ENCODE measurements at regions not wholly inside any gene's neighbourhood (a gene's known extent, or its start where the extent isn't known, plus 50 kb on each side); places are given as distances from the start of the nearest gene placed in this dataset.

DNA sequence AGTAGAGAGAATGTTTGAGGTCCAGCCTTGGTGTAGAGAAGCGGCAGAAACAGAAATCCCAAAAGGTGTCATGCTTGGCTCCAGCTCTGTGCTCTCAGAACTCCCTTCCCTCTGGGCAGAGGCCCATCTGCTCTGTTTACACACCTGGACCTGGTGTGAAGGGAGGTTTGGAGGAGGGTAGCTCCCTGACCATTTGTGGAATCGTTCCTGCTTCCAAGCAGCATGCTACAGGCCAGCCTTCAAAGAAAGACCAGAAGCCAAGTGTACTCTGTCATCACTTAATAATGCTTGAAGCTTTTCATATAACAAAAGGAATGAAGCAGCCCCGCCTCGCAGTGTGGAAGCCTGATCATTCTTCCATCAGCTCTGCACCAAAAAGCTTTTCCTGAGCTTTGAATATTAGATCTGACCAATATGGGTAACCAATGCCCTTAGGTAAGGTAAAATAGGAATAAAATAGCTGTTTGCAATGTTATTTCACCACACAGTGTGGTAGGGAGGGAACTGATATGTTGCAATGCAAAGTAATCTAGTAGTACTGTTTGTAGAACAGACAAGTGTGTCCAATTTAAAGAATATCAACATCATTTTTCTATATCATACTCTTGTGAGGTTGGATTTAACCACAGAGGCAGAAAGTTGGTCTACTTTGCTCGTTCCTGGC lies 63.3 kb downstream of the ZIC5 start:
- ChIA-PET POLR2A (interaction anchor here (0.5 kb wide), 1 partner anchor 13 kb away, joined by 3 read pairs; no protein-coding TSS in a partner anchor), CTCF (interaction anchor here (1.3 kb wide), 1 partner anchor 8 kb away, joined by 6 read pairs; no protein-coding TSS in a partner anchor)
- H3K27me3 Mint-ChIP-seq: peaks cover 44% of the 10 kb centered on the region
- H3K36me3 Mint-ChIP-seq (ENCODE audit: low read depth): no peaks in the 10 kb centered on the region
- H3K4me1 Mint-ChIP-seq: no peaks in the 10 kb centered on the region
- ATAC-seq (ENCODE audit: low read depth) (no peak), DNase-seq (no peak)
- TF ChIP-seq, protein P1, sequence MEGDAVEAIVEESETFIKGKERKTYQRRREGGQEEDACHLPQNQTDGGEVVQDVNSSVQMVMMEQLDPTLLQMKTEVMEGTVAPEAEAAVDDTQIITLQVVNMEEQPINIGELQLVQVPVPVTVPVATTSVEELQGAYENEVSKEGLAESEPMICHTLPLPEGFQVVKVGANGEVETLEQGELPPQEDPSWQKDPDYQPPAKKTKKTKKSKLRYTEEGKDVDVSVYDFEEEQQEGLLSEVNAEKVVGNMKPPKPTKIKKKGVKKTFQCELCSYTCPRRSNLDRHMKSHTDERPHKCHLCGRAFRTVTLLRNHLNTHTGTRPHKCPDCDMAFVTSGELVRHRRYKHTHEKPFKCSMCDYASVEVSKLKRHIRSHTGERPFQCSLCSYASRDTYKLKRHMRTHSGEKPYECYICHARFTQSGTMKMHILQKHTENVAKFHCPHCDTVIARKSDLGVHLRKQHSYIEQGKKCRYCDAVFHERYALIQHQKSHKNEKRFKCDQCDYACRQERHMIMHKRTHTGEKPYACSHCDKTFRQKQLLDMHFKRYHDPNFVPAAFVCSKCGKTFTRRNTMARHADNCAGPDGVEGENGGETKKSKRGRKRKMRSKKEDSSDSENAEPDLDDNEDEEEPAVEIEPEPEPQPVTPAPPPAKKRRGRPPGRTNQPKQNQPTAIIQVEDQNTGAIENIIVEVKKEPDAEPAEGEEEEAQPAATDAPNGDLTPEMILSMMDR (IDR thresholded peaks at IDR 0.05): no peak
- intact Hi-C loops (cut with micrococcal nuclease): no loop called here
- H3K9me3 Mint-ChIP-seq: no peaks in the 10 kb centered on the region
- no peak overlapping the region for H3K4me3 Mint-ChIP-seq
- H3K27ac Mint-ChIP-seq: no peak overlapping the region

DNA sequence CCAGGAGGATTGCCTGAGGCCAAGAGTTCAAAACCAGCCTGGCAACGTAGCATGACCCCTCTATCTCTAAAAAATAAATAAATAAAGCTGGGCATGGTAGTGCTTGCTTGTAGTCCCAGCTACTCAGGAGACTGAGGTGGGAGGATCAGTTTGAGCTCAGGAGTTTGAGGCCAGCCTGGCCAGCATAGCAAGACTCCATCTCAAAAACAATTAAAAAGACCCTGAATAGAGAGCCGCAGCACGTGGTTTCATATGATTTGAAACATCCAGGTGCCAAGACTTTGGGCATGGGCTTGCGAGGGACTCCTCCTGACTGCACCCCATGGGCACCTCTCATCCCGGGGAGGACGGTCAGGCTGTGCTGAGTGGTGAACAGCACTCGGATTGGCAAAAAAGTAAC lies 63.9 kb downstream of the ZIC5 start:
- H3K27me3 Mint-ChIP-seq: peaks cover 45% of the 10 kb centered on the region
- intact Hi-C loops (cut with micrococcal nuclease): no loop called here

DNA sequence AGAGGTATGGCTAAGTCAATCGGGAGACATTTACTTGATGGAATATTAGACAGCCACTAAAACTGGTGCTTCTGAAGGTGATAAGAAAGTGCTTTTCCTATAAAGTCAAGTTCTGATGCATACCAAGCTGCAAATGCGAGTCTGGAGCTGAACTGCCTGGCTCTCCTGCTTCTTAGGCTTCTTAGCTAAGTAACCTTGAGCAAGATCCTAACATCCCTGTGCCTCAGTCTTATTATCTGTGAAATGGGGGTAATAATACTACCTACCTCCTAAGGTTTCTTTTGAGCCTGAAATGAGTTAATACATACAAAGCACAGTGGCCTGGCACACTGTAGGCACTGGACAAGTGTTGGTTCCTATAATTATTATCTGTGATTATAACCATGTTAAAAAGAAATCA lies 64.5 kb downstream of the ZIC5 start:
- no peak for DNase-seq
- no peaks in the 10 kb centered on the region for H3K36me3 Mint-ChIP-seq (ENCODE audit: low read depth)
- H3K4me3 Mint-ChIP-seq: no peak overlapping the region
- H3K4me1 Mint-ChIP-seq: no peaks in the 10 kb centered on the region
- no peak for ATAC-seq (ENCODE audit: low read depth)
- intact Hi-C loops (cut with micrococcal nuclease): no loop called here
- H3K27ac Mint-ChIP-seq: no peak overlapping the region
- no peaks in the 10 kb centered on the region for H3K9me3 Mint-ChIP-seq
- TF ChIP-seq, protein P1 (IDR thresholded peaks at IDR 0.05): no peak
- POLR2A ChIA-PET: no interaction called here
- CTCF ChIA-PET: no interaction called here
- H3K27me3 Mint-ChIP-seq: peaks cover 45% of the 10 kb centered on the region

More for the DNA sequence above, 63.9 kb downstream of the ZIC5 start:
- Mint-ChIP-seq H3K4me1 (no peaks in the 10 kb centered on the region), H3K36me3 (ENCODE audit: low read depth) (no peaks in the 10 kb centered on the region), H3K27ac (no peak overlapping the region), H3K9me3 (no peaks in the 10 kb centered on the region), H3K4me3 (no peak overlapping the region)
- no peak for DNase-seq
- ATAC-seq (ENCODE audit: low read depth): no peak
- CTCF ChIA-PET: interaction anchor here (1.3 kb wide), 1 partner anchor 9 kb away, joined by 6 read pairs; no protein-coding TSS in a partner anchor
- TF ChIP-seq, protein P1 (IDR thresholded peaks at IDR 0.05): no peak
- POLR2A ChIA-PET: interaction anchor here (0.5 kb wide), 1 partner anchor 12 kb away, joined by 3 read pairs; no protein-coding TSS in a partner anchor

DNA sequence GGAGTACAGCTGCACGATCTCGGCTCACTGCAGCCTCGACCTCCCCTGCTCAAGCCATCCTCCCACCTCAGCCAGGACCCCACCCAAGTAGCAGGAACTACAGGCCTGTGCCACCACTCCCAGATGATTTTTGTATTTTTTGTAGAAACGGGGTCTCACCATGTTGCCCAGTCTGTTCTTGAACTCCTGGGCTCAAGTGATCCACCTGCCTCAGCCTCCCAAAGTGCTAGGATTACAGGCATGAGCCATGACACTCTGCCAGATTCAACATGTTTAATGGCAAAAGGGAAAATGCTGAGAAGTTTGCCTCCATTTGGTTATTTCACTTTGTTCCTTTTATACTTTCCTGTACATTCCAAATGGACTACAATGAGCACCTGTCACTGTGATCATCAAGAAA lies 65.8 kb downstream of the ZIC5 start:
- no peak for ATAC-seq (ENCODE audit: low read depth)
- TF ChIP-seq, protein P1 (IDR thresholded peaks at IDR 0.05): no peak
- Mint-ChIP-seq H3K4me3 (no peak overlapping the region), H3K36me3 (ENCODE audit: low read depth) (no peaks in the 10 kb centered on the region), H3K9me3 (no peaks in the 10 kb centered on the region), H3K27me3 (peaks cover 44% of the 10 kb centered on the region), H3K27ac (no peak overlapping the region), H3K4me1 (no peaks in the 10 kb centered on the region)
- DNase-seq: no peak
- ChIA-PET CTCF (no interaction called here), POLR2A (no interaction called here)
- intact Hi-C loops (cut with micrococcal nuclease): no loop called here

DNA sequence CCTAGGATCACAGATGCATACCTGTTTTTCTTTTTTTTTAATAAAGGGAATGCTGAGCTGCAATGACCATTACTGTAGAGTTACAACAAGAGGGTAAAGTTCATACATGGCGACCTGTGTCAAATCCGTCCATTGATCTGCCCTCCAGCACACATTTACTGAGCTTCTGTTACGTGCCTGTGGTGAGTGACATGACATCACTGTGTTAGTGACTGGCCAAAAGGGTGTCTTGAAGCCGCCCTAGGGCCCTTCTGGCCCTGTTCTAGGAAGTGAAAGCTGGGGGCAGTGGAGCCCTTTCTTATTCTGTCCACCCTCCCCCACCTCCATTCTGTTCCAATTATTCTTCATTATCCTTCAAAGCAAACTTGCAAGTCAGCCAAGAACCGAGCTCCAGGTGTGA lies 66.3 kb downstream of the ZIC5 start:
- Mint-ChIP-seq H3K4me3 (no peak overlapping the region), H3K4me1 (no peaks in the 10 kb centered on the region), H3K27me3 (peaks cover 47% of the 10 kb centered on the region), H3K27ac (no peak overlapping the region), H3K36me3 (ENCODE audit: low read depth) (no peaks in the 10 kb centered on the region), H3K9me3 (no peaks in the 10 kb centered on the region)
- intact Hi-C loops (cut with micrococcal nuclease): no loop called here
- ATAC-seq (ENCODE audit: low read depth) (no peak), DNase-seq (no peak)
- TF ChIP-seq, protein P1 (IDR thresholded peaks at IDR 0.05): no peak
- POLR2A ChIA-PET: no interaction called here
- CTCF ChIA-PET: interaction anchor here (1.0 kb wide), 1 partner anchor 8 kb away, joined by 3 read pairs; no protein-coding TSS in a partner anchor
